Non-pigmented ciliary epithelial cell (primary cell): ENCODE measurements at regions not wholly inside any gene's neighbourhood (a gene's known extent, or its start where the extent isn't known, plus 50 kb on each side); places are given as distances from the start of the nearest gene placed in this dataset.

Experiments
- DNase-seq: peaks from one replicate; pipeline ENCODE4 v3.0.0-alpha.2; 2010; ENCODE audit warnings: low read depth

GRCh38 chr14:32004300-32004699, 72.8 kb upstream of the ARHGAP5 start:
- DNase-seq: no peak

DNA sequence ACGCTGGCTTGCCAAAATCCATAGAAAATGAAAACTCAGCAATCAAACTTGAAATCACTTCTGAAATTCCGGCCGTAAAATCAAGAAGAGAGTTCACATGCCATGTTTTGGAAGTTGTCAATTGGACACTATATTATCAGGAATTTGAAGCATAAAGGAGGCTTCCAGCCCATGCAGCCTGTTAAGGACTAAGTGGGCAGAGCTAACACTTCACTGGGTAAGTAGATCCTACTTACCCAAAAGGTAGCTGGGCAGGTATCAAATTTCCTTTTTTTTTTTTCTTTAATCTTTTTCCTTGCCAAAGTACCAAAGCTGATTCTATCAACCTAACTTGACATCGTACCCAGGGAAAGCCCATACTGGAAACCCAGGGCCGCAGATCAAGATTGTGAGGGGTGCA, 71.5 kb upstream of the ARHGAP5 start:
- DNase-seq: no peak

DNA sequence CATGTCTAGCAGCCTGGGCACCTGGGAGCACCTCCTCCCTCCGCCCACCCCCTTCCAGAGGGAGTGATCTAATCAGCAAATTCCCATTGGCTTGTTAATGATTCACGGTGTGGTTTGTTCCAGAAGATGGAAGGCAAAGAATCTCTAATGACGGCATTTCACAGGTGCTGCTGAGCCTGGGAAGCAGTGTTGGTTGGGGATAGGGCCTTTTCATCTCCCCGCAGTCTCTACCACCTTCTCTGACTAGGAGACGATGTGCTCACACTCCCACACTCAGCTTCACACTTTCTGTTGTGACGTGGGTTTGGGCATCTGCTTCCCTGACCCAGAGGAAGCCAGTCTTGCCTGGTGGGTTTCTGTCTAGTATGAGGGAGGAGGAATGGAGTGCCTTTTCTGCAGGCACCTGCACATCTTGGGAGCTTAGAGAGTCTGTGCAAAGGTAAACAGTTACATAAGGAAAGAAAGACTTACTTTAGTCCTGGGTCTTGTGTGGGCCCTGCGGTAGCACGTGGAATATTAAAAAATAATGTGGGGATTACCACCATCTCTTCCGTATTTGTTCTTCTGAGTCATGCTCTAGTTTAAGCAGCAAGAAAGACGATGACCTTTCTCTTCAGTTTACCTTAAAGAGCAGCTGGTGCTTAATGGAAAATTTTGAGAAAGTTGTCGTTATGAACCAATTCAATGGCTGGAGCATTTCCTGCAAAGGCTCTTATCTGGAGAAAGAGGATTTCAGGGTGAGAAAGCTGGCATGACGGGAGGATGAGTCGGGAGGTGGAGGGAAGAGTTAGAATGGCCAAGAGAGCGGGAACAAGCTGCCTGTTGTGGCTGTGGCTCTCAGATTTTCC, 70.6 kb upstream of the ARHGAP5 start:
- no peak for DNase-seq

- no peak for DNase-seq
Observed at GRCh38 chr14:32007755-32008362, 69.2 kb upstream of the ARHGAP5 start.

GRCh38 chr14:32008602-32009193, 68.4 kb upstream of the ARHGAP5 start:
- no peak for DNase-seq

GRCh38 chr14:32009221-32009975, 67.7 kb upstream of the ARHGAP5 start:
- no peak for DNase-seq

- DNase-seq: no peak
Observed at GRCh38 chr14:32009976-32010581, 67.0 kb upstream of the ARHGAP5 start.

GRCh38 chr14:32010604-32011125, 66.4 kb upstream of the ARHGAP5 start:
- DNase-seq: no peak

GRCh38 chr14:32011225-32011624, 65.9 kb upstream of the ARHGAP5 start:
- no peak for DNase-seq

DNA sequence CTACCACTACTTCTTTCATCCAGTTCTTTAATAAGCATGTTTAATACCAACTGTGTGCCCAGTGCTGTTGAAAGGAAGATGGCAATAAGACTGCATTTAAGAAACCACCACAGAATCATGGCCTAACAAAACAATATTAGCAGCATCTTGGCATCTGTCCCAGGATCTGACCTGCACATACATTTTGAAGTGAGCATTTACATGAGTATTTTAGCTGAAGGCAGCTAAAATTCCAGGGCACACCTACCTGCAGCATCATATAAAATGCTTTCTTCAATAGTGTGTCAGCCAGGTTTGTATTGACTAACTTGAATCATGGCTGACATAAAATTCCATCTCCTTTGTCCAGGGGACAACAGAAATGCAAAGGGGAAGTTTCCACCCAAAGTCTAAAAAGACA, 65.0 kb upstream of the ARHGAP5 start:
- DNase-seq: no peak

DNA sequence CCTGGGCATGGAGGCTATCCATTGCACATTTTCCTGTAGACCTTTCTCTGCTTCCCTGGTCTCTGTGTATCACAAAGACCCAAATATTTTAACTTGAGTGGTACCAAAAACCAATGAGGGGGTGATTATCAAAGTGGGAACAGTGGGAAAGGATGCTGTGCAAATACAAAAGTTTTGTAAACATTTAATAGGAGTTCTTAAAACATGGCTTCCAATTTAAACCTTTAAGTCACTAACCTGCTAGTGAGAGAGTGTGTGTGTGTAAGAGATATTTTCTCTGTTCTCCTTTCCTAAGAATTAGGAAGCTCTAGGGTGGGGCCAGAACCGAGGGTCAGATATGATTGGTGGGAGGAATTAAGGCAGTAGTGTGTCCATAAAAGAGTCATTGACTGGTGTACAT, 64.5 kb upstream of the ARHGAP5 start:
- DNase-seq: no peak

DNA sequence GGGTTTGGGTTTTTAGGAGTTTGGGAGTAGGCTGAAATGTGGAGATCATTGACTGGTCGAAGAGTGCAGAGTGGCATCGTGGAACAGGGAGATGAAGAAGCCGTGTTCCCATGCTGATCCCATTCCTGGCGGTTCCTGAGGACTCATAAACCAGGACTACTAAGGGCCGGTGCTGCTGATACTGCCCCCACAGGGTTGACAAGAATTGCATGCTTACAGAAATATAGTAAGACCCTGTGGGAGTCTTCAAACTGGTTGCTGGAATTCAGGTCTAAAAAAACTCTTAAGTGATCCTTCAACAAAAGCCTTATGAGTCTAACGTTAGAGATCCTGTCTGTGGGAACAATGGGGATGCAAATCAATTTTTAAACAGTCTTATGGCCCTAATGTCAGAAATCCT, 64.0 kb upstream of the ARHGAP5 start:
- DNase-seq: no peak

- DNase-seq: no peak
Observed at GRCh38 chr14:32014057-32014456, 63.0 kb upstream of the ARHGAP5 start.

DNA sequence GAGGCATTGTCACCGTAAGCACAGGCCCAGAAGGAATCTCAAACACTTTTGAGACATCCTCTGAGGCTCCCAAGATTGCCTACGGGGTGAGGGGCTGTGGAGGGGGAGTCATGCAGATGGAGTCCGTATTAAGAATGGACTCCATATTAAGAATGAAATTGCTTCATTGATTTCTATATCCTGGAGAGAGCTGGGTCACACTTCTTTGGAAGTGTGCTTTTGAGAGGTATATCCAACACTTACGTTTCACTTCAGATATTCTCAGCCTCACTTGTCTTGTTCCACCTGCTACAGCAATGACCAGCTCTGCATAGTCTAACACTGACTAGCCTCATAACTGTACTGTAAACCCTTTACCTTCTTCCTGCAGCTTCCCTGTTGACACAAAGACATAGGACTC, 62.6 kb upstream of the ARHGAP5 start:
- no peak for DNase-seq

DNA sequence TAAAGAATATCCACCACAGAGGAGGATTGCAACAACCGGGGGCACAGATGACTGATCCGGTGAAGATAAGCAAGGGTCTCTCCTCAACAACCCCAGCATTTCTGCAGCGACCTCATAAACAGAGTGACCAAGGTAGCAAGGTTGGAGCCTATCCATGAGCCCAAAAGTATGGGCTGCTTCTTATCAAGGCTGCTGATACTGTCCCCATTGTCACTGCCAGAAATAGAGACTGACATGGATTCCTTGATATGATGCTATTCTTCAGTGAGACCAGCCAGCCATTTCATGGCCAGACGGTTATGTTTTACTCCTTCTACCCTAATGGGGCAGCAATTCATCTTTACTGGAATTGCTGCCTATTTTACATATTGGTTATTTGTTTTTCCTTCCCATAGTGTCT, 61.9 kb upstream of the ARHGAP5 start:
- DNase-seq: no peak

GRCh38 chr14:32017587-32017986, 59.5 kb upstream of the ARHGAP5 start:
- DNase-seq: no peak

GRCh38 chr14:32018391-32019092, 58.6 kb upstream of the ARHGAP5 start:
- no peak for DNase-seq

DNA sequence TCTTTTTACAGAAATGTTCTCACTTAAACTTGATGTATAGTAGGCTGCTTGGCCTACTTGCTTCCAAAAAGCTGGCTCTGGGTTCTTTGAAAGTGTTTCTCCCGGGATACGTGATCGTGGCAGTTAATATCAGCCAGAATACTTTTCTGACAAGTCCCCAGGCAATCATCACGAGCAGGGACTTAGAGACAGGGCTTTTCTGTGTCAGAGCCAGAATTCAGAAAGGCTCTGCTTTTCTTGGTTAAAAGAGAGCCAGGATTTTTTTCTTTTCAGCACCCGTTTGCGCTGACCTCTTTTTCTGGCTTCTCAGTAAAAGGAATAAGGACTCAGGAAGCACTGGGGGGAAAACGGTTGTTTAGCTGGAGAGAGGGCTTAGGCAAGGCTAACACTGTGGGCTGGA, 57.8 kb upstream of the ARHGAP5 start:
- no peak for DNase-seq

DNA sequence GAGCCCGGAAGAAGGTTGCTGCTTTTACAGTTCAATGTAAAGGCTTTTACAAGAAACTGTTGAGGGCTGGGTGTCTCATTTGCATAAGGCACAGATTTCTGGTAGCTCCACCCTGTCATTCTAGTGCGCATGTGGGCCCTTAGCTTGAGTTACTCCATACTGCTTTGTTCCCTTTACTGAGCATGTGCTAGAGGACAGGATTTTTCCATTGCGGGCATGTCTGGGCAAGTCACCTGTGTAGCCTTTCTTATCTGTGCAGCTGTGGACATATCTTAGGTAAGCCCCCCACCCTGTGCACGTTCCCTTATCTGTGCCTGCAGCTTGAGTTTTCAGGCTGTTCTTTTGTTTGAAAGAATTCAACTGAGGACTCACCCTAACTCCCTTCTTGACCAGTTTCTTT, 56.2 kb upstream of the ARHGAP5 start:
- no peak for DNase-seq

GRCh38 chr14:32021341-32021740, 55.8 kb upstream of the ARHGAP5 start:
- no peak for DNase-seq

- no peak for DNase-seq
Observed at GRCh38 chr14:32022525-32022924, 54.6 kb upstream of the ARHGAP5 start.
